HCT116 (cell line): ENCODE measurements at regions not wholly inside any gene's neighbourhood (a gene's known extent, or its start where the extent isn't known, plus 50 kb on each side); places are given as distances from the start of the nearest gene placed in this dataset.

ENCODE experiments used
- ATAC-seq: fragments of 200-7000 bp; cut with Tn5 transposase; 2 replicates; pipeline ENCODE4 v1.9.1; 2020; ENCODE audit warnings: mild to moderate bottlenecking, moderate library complexity
- BruUV-seq: library from RNA; stranded (reverse); fragments of 400-500 nt; replicated peaks from 2 replicates; lab custom pipeline; 2021; lab: Mats Ljungman, UMichigan
- CTCF ChIA-PET: fragments of 300-600 bp; sonication (Branson Sonifier 250); formaldehyde crosslinking; loops from one replicate; lab custom pipeline; 2021; ENCODE audit warnings: antibody characterized with exemption; lab: Charles Lee
- POLR2A ChIA-PET: fragments of 300-600, 350-600 bp; sonication (Branson Sonifier 250); formaldehyde crosslinking; loops from one replicate; lab custom pipeline; 2021; ENCODE audit warnings: antibody characterized with exemption; lab: Charles Lee
- RAD21 ChIA-PET, 2 experiments: fragments of 300-600 bp; sonication (Branson Sonifier 250); formaldehyde crosslinking; loops; one replicate each; lab custom pipeline; 2023; ENCODE audit warnings: low total read pairs in 2 of 2; ENCODE audit not compliant: uncharacterized antibody in 2 of 2, unreplicated experiment in 2 of 2, low non-redundant PET in 1 of 2; lab: Charles Lee
- DNase-seq: peaks from one replicate; pipeline ENCODE4 v3.0.0-alpha.2; 2010; ENCODE audit warnings: low read depth, low spot score
- H2AFZ ChIP-seq: fragments of 200-600 bp; shearing (Covaris generic), sonication (generic); 2 replicates; pipeline ENCODE4 v1.6.1; 2017; ENCODE audit warnings: low read depth, mixed run types, mixed read lengths, antibody characterized with exemption, low read length; ENCODE audit not compliant: poor library complexity, severe bottlenecking
- H3K27ac ChIP-seq: 2 replicates; pipeline ENCODE4 v1.5.1; 2012; ENCODE audit warnings: low read depth, low read length
- H3K27me3 ChIP-seq: fragments of 200-600 bp; sonication (generic); 2 replicates; pipeline ENCODE4 v1.6.1; 2016; ENCODE audit warnings: mixed run types, low read length, mixed read lengths; ENCODE audit not compliant: insufficient read depth
- H3K36me3 ChIP-seq, 2 experiments: fragments of 200-500 bp in 1 of 2; fragments of 200-600 bp in 1 of 2; sonication (Bioruptor generic) in 1 of 2; sonication (generic) in 1 of 2; 2 replicates each; pipeline versions ENCODE4 v1.5.1 to v1.6.1; 2014 to 2016; ENCODE audit warnings: low read length in 2 of 2, inconsistent platforms in 1 of 2, mixed read lengths in 1 of 2, mixed run types in 1 of 2; ENCODE audit not compliant: insufficient read depth in 2 of 2, control insufficient read depth in 1 of 2
- H3K4me1 ChIP-seq, 2 experiments: fragments of 200-600 bp in 1 of 2; sonication (generic) in 1 of 2; 2 replicates each; pipeline versions ENCODE4 v1.5.1 to v1.6.1; 2012 to 2017; ENCODE audit warnings: low read length in 2 of 2, inconsistent platforms in 1 of 2, mild to moderate bottlenecking in 1 of 2, mixed read lengths in 1 of 2, mixed run types in 1 of 2, moderate library complexity in 1 of 2; ENCODE audit not compliant: insufficient read depth in 2 of 2, control insufficient read depth in 1 of 2
- H3K4me2 ChIP-seq: fragments of 200-600 bp; sonication (generic); 2 replicates; pipeline ENCODE4 v1.6.1; 2017; ENCODE audit warnings: mixed run types, low read length, mixed read lengths
- H3K4me3 ChIP-seq, 2 experiments: fragments of 200-600 bp in 1 of 2; sonication (generic) in 1 of 2; replicated peaks in 1 of 2; 2 replicates each; pipeline ENCODE4 v1.5.1; 2011 to 2016; ENCODE audit warnings: low read length in 2 of 2, control low read depth in 1 of 2, low read depth in 1 of 2, mild to moderate bottlenecking in 1 of 2, mixed read lengths in 1 of 2, mixed run types in 1 of 2
- H3K79me2 ChIP-seq: fragments of 200-600 bp; sonication (generic); 2 replicates; pipeline ENCODE4 v1.6.1; 2017; ENCODE audit warnings: mild to moderate bottlenecking, mixed run types, low read length, moderate library complexity, mixed read lengths; ENCODE audit not compliant: insufficient read depth
- H3K9ac ChIP-seq: fragments of 200-600 bp; sonication (generic); 2 replicates; pipeline ENCODE4 v1.6.1; 2016; ENCODE audit warnings: low read length, mixed read lengths
- H3K9me2 ChIP-seq: fragments of 200-600 bp; sonication (generic), shearing (Covaris generic); 2 replicates; pipeline ENCODE4 v1.6.1; 2017; ENCODE audit warnings: mixed run types, mild to moderate bottlenecking, moderate library complexity; ENCODE audit not compliant: insufficient read depth
- H3K9me3 ChIP-seq, 2 experiments: fragments of 200-500 bp in 1 of 2; fragments of 200-600 bp in 1 of 2; sonication (Bioruptor generic) in 1 of 2; sonication (generic) in 1 of 2; 2 replicates each; pipeline ENCODE4 v1.6.1; 2014 to 2017; ENCODE audit warnings: low read length in 2 of 2, mixed read lengths in 2 of 2, inconsistent platforms in 1 of 2, low read depth in 1 of 2, mild to moderate bottlenecking in 1 of 2, mixed run types in 1 of 2, moderate library complexity in 1 of 2; ENCODE audit not compliant: control insufficient read depth in 1 of 2, insufficient read depth in 1 of 2
- H4K20me1 ChIP-seq: fragments of 200-600 bp; sonication (generic), shearing (Covaris generic); 2 replicates; pipeline ENCODE4 v1.6.1; 2017; ENCODE audit warnings: mixed run types, mild to moderate bottlenecking, moderate library complexity; ENCODE audit not compliant: insufficient read depth
- CBX3 ChIP-seq: IDR thresholded peaks from 2 replicates; pipeline ENCODE4 v1.6.1; 2012; ENCODE audit warnings: low read depth
- CEBPB ChIP-seq: IDR thresholded peaks from 2 replicates; pipeline ENCODE4 v1.6.1; 2012; ENCODE audit warnings: low read depth
- CTCF ChIP-seq, 3 experiments: fragments of 200-600 bp in 1 of 3; sonication (generic) in 1 of 3; IDR thresholded peaks in 2 of 3; conservative IDR thresholded peaks in 1 of 3; 2 replicates each; pipeline ENCODE4 v1.5.1; 2012 to 2017; ENCODE audit warnings: low read depth in 2 of 3, low read length in 2 of 3, antibody characterized with exemption in 1 of 3, borderline replicate concordance in 1 of 3, control low read depth in 1 of 3, mild to moderate bottlenecking in 1 of 3, mixed read lengths in 1 of 3, mixed run types in 1 of 3, moderate library complexity in 1 of 3; ENCODE audit not compliant: insufficient read depth in 1 of 3
- EGR1 ChIP-seq: IDR thresholded peaks from 2 replicates; pipeline ENCODE4 v1.6.1; 2012; ENCODE audit warnings: low read depth
- ELF1 ChIP-seq: IDR thresholded peaks from 2 replicates; pipeline ENCODE4 v1.6.1; 2012; ENCODE audit warnings: low read depth, borderline replicate concordance
- EZH2phosphoT487 ChIP-seq: fragments of 200-600 bp; IDR thresholded peaks from 2 replicates; pipeline ENCODE4 v1.6.1; 2018; ENCODE audit warnings: antibody characterized with exemption, borderline replicate concordance
- MAX ChIP-seq: IDR thresholded peaks from 2 replicates; pipeline ENCODE4 v1.6.1; 2012
- POLR2A ChIP-seq: IDR thresholded peaks from 2 replicates; pipeline ENCODE4 v1.7.0; 2011; ENCODE audit warnings: borderline replicate concordance; ENCODE audit not compliant: insufficient read depth, insufficient read length; ENCODE audit errors: extremely low read depth
- POLR2AphosphoS5 ChIP-seq: IDR thresholded peaks from 2 replicates; pipeline ENCODE4 v1.6.1; 2011; ENCODE audit warnings: mild to moderate bottlenecking, low read depth, low read length, moderate library complexity
- SP1 ChIP-seq: IDR thresholded peaks from 2 replicates; pipeline ENCODE4 v1.6.1; 2012; ENCODE audit warnings: low read depth
- YY1 ChIP-seq: IDR thresholded peaks from 2 replicates; pipeline ENCODE4 v1.6.1; 2011; ENCODE audit warnings: low read length, low read depth, moderate library complexity, mild to moderate bottlenecking; ENCODE audit not compliant: insufficient replicate concordance; ENCODE audit errors: extremely low read depth
- ZBTB33 ChIP-seq: IDR thresholded peaks from 2 replicates; pipeline ENCODE4 v1.6.1; 2011; ENCODE audit warnings: mild to moderate bottlenecking, low read length, moderate library complexity; ENCODE audit not compliant: insufficient replicate concordance; ENCODE audit errors: extremely low read depth
- ZNF274 ChIP-seq: fragments of 200-500 bp; sonication (Bioruptor generic); IDR thresholded peaks from 2 replicates; pipeline ENCODE4 v1.6.1; 2014; ENCODE audit warnings: mild to moderate bottlenecking, low read depth, low read length, inconsistent platforms
- intact Hi-C: fragments of 100-400 bp; cut with micrococcal nuclease; formaldehyde crosslinking; loops from 2 replicates; pipeline ENCODE4 v1.10.0; 2022

- BruUV-seq = no TSS peak
- no peak overlapping the region for H3K9ac ChIP-seq
Measured at GRCh38 chr3:74167926-74168325, 446.5 kb downstream of the CNTN3 start.

GRCh38 chr3:74165211-74165610 is 449.2 kb downstream of the CNTN3 start:
- TF ChIP-seq MAX (no peak), ZBTB33 (no peak), POLR2A (no peak), EGR1 (no peak), ZNF274 (no peak), POLR2AphosphoS5 (no peak), CEBPB (no peak), SP1 (no peak), CTCF (IDR thresholded peaks at IDR 0.05 in 2 of 3, conservative IDR thresholded peaks at IDR 0.05 in 1 of 3; ENCODE audit: borderline replicate concordance in 1 of 3, insufficient read depth in 1 of 3, low read depth in 2 of 3, low read length in 2 of 3) (no peak), YY1 (no peak)

More at GRCh38 chr3:74167926-74168325, 446.5 kb downstream of the CNTN3 start:
- CTCF ChIA-PET = no interaction called here
- Histone ChIP-seq H3K9me3 (peaks cover 0 to 27% of the 10 kb centered on the region in 2 experiments; a peak in 2 of 4 replicates), H3K4me3 (no peak overlapping the region), H3K79me2 (no peaks in the 10 kb centered on the region), H3K4me1 (no peaks in the 10 kb centered on the region), H3K27ac (no peak overlapping the region), H3K4me2 (no peak overlapping the region), H2AFZ (no peak overlapping the region), H4K20me1 (no peaks in the 10 kb centered on the region), H3K9me2 (no peaks in the 10 kb centered on the region), H3K36me3 (no peaks in the 10 kb centered on the region), H3K27me3 (no peaks in the 10 kb centered on the region)
- DNase-seq (no peak), ATAC-seq (no peak)
- TF ChIP-seq CBX3 = no peak
- no peak for TF ChIP-seq POLR2AphosphoS5
- no peak for TF ChIP-seq EGR1
- no peak for TF ChIP-seq ELF1
- no peak for TF ChIP-seq EZH2phosphoT487
- TF ChIP-seq CEBPB = no peak
- RAD21 ChIA-PET = no interaction called here
- POLR2A ChIA-PET = no interaction called here
- intact Hi-C loops = no loop called here

More at GRCh38 chr3:74165211-74165610, 449.2 kb downstream of the CNTN3 start:
- Histone ChIP-seq H3K4me3 (no peak overlapping the region), H3K27ac (no peak overlapping the region), H3K9ac (no peak overlapping the region), H2AFZ (no peak overlapping the region), H3K4me2 (no peak overlapping the region), H3K9me3 (peaks cover 0 to 23% of the 10 kb centered on the region in 2 experiments; a peak in 2 of 4 replicates), H3K36me3 (no peaks in the 10 kb centered on the region), H4K20me1 (no peaks in the 10 kb centered on the region), H3K79me2 (no peaks in the 10 kb centered on the region), H3K9me2 (no peaks in the 10 kb centered on the region), H3K4me1 (no peaks in the 10 kb centered on the region), H3K27me3 (no peaks in the 10 kb centered on the region)
- CTCF ChIA-PET = no interaction called here
- no peak for DNase-seq
- POLR2A ChIA-PET = no interaction called here
- ATAC-seq = no peak
- RAD21 ChIA-PET = no interaction called here
- BruUV-seq = no TSS peak
- intact Hi-C loops = no loop called here
